Esophagus squamous epithelium (tissue), 5 donors: ENCODE measurements at regions not wholly inside any gene's neighbourhood (a gene's known extent, or its start where the extent isn't known, plus 50 kb on each side); places are given as distances from the start of the nearest gene placed in this dataset.

Experiments used
- DNase-seq: peaks from one replicate; lab custom pipeline; 2025; lab: John Stamatoyannopoulos, UW
- H3K27ac ChIP-seq, 4 donors: fragments of 200-600 bp; sonication (generic); one replicate each; pipeline ENCODE4 v1.5.1; 2016 to 2019; ENCODE audit warnings: mild to moderate bottlenecking in 1 of 4
- H3K27me3 ChIP-seq, 4 donors: fragments of 200-600 bp; sonication (generic); 1 replicate in 3 of 4; 2 replicates in 1 of 4; pipeline versions ENCODE4 v1.5.1 to v1.6.0; 2017 to 2021; ENCODE audit warnings: antibody characterized with exemption in 1 of 4
- H3K36me3 ChIP-seq, 3 donors: fragments of 200-600 bp; sonication (generic); one replicate each; pipeline ENCODE4 v1.5.1; 2016 to 2019
- H3K4me1 ChIP-seq, 3 donors: fragments of 200-600 bp; sonication (generic); one replicate each; pipeline ENCODE4 v1.5.1; 2017 to 2019
- H3K4me3 ChIP-seq, 4 donors: fragments of 200-600 bp; sonication (generic); 1 replicate in 3 of 4; 2 replicates in 1 of 4; pipeline ENCODE4 v1.5.1; 2016 to 2019; ENCODE audit warnings: mild to moderate bottlenecking in 2 of 4, moderate library complexity in 1 of 4
- H3K9me3 ChIP-seq, 3 donors: fragments of 200-600 bp; sonication (generic); one replicate each; pipeline ENCODE4 v1.5.1; 2016 to 2019
- CTCF ChIP-seq, 6 experiments: fragments of 450-650 bp in 4 of 6; fragments of 200-600 bp in 2 of 6; sonication (generic) in 2 of 6; IDR thresholded peaks; one replicate each; pipeline ENCODE4 v1.5.1; 2016 to 2019; ENCODE audit warnings: antibody characterized with exemption in 6 of 6, mild to moderate bottlenecking in 4 of 6, moderate library complexity in 4 of 6
- POLR2A ChIP-seq, 4 donors: fragments of 450-650 bp; IDR thresholded peaks; one replicate each; pipeline ENCODE4 v1.6.1; 2017; ENCODE audit warnings: antibody characterized with exemption in 4 of 4, mild to moderate bottlenecking in 4 of 4, moderate library complexity in 3 of 4
- WGBS, 2 donors: methylation state at CpG; one replicate each; pipeline ENCODE4 v1.1.5; 2018; 5-methylcytosine and 5-hydroxymethylcytosine counted together
- intact Hi-C: fragments of 100-400 bp; cut with DNase I; formaldehyde crosslinking; loops from one replicate; pipeline ENCODE4 v1.15.0; 2022
- donor health status: DM: yes; HTN: yes; CAD: no.

GRCh38 chr11:27179334-27179733 is 138.7 kb downstream of the BBOX1 start:
- Histone ChIP-seq H3K27ac (no peak overlapping the region), H3K27me3 (no peaks in the 10 kb centered on the region), H3K4me3 (no peak overlapping the region), H3K4me1 (peaks cover 0 to 30% (median 13%) of the 10 kb centered on the region in 3 donors), H3K9me3 (no peaks in the 10 kb centered on the region), H3K36me3 (no peaks in the 10 kb centered on the region)
- DNase-seq = no peak
- TF ChIP-seq CTCF (IDR thresholded peaks at IDR 0.05) (no peak), POLR2A (IDR thresholded peaks at IDR 0.05) (no peak)
- WGBS, 2 donors = 54 to 58% methylated on average over 3 of the region's 3 CpGs
- intact Hi-C loops = no loop called here

GRCh38 chr11:27178859-27179258 is 138.2 kb downstream of the BBOX1 start:
- Histone ChIP-seq H3K9me3 (no peaks in the 10 kb centered on the region), H3K27ac (no peak overlapping the region), H3K36me3 (no peaks in the 10 kb centered on the region), H3K27me3 (no peaks in the 10 kb centered on the region), H3K4me1 (peaks cover 0 to 28% (median 11%) of the 10 kb centered on the region in 3 donors), H3K4me3 (no peak overlapping the region)
- no peak for DNase-seq
- TF ChIP-seq CTCF (IDR thresholded peaks at IDR 0.05) (no peak), POLR2A (IDR thresholded peaks at IDR 0.05) (no peak)
- intact Hi-C loops = no loop called here
- WGBS, 2 donors = 78 to 85% methylated on average over 5 of the region's 5 CpGs
